Esophagus squamous epithelium (tissue), 5 donors: ENCODE measurements at regions not wholly inside any gene's neighbourhood (a gene's known extent, or its start where the extent isn't known, plus 50 kb on each side); places are given as distances from the start of the nearest gene placed in this dataset.

ENCODE experiments used
- DNase-seq: peaks from one replicate; lab custom pipeline; 2025; lab: John Stamatoyannopoulos, UW
- H3K27ac ChIP-seq, 4 donors: fragments of 200-600 bp; sonication (generic); one replicate each; pipeline ENCODE4 v1.5.1; 2016 to 2019; ENCODE audit warnings: mild to moderate bottlenecking in 1 of 4
- H3K27me3 ChIP-seq, 4 donors: fragments of 200-600 bp; sonication (generic); 1 replicate in 3 of 4; 2 replicates in 1 of 4; pipeline versions ENCODE4 v1.5.1 to v1.6.0; 2017 to 2021; ENCODE audit warnings: antibody characterized with exemption in 1 of 4
- H3K36me3 ChIP-seq, 3 donors: fragments of 200-600 bp; sonication (generic); one replicate each; pipeline ENCODE4 v1.5.1; 2016 to 2019
- H3K4me1 ChIP-seq, 3 donors: fragments of 200-600 bp; sonication (generic); one replicate each; pipeline ENCODE4 v1.5.1; 2017 to 2019
- H3K4me3 ChIP-seq, 4 donors: fragments of 200-600 bp; sonication (generic); 1 replicate in 3 of 4; 2 replicates in 1 of 4; pipeline ENCODE4 v1.5.1; 2016 to 2019; ENCODE audit warnings: mild to moderate bottlenecking in 2 of 4, moderate library complexity in 1 of 4
- H3K9me3 ChIP-seq, 3 donors: fragments of 200-600 bp; sonication (generic); one replicate each; pipeline ENCODE4 v1.5.1; 2016 to 2019
- CTCF ChIP-seq, 6 experiments: fragments of 450-650 bp in 4 of 6; fragments of 200-600 bp in 2 of 6; sonication (generic) in 2 of 6; IDR thresholded peaks; one replicate each; pipeline ENCODE4 v1.5.1; 2016 to 2019; ENCODE audit warnings: antibody characterized with exemption in 6 of 6, mild to moderate bottlenecking in 4 of 6, moderate library complexity in 4 of 6
- POLR2A ChIP-seq, 4 donors: fragments of 450-650 bp; IDR thresholded peaks; one replicate each; pipeline ENCODE4 v1.6.1; 2017; ENCODE audit warnings: antibody characterized with exemption in 4 of 4, mild to moderate bottlenecking in 4 of 4, moderate library complexity in 3 of 4
- WGBS, 2 donors: methylation state at CpG; one replicate each; pipeline ENCODE4 v1.1.5; 2018; 5-methylcytosine and 5-hydroxymethylcytosine counted together
- intact Hi-C: fragments of 100-400 bp; cut with DNase I; formaldehyde crosslinking; loops from one replicate; pipeline ENCODE4 v1.15.0; 2022
- donor health status: DM: yes; HTN: yes; CAD: no.

- no peaks in the 10 kb centered on the region for H3K9me3 ChIP-seq
- H3K27ac ChIP-seq = no peak overlapping the region
- H3K27me3 ChIP-seq = no peaks in the 10 kb centered on the region
- H3K36me3 ChIP-seq = no peaks in the 10 kb centered on the region
- intact Hi-C loops = no loop called here
- no peak overlapping the region for H3K4me3 ChIP-seq
- H3K4me1 ChIP-seq = no peaks in the 10 kb centered on the region
- DNase-seq = no peak
- TF ChIP-seq POLR2A (IDR thresholded peaks at IDR 0.05) = no peak
- no peak for TF ChIP-seq CTCF (IDR thresholded peaks at IDR 0.05)
- 80 to 85% methylated on average over 3 of the region's 3 CpGs for WGBS, 2 donors
These were observed 724.1 kb upstream of the SOX9 start for GRCh38 chr17:71396711-71397110.

GRCh38 chr17:71398025-71398424 lies 722.8 kb upstream of the SOX9 start:
- WGBS, 2 donors = 74 to 90% methylated on average over 2 of the region's 2 CpGs
- Histone ChIP-seq H3K4me3 (no peak overlapping the region), H3K4me1 (peaks cover 0 to 9% (median 0%) of the 10 kb centered on the region in 3 donors), H3K36me3 (no peaks in the 10 kb centered on the region), H3K27me3 (no peaks in the 10 kb centered on the region), H3K9me3 (no peaks in the 10 kb centered on the region), H3K27ac (no peak overlapping the region)
- intact Hi-C loops = no loop called here
- no peak for TF ChIP-seq CTCF (IDR thresholded peaks at IDR 0.05)
- TF ChIP-seq POLR2A (IDR thresholded peaks at IDR 0.05) = no peak
- DNase-seq = no peak

- no peak for DNase-seq
- 28 to 40% methylated on average over 4 of the region's 4 CpGs for WGBS, 2 donors
- no peak overlapping the region for H3K4me3 ChIP-seq
- H3K27me3 ChIP-seq = no peaks in the 10 kb centered on the region
- H3K4me1 ChIP-seq = peaks cover 0 to 15% (median 0%) of the 10 kb centered on the region in 3 donors
- H3K9me3 ChIP-seq = no peaks in the 10 kb centered on the region
- intact Hi-C loops = no loop called here
- H3K36me3 ChIP-seq = no peaks in the 10 kb centered on the region
- TF ChIP-seq POLR2A (IDR thresholded peaks at IDR 0.05) (no peak), CTCF (IDR thresholded peaks at IDR 0.05) (no peak)
- H3K27ac ChIP-seq = no peak overlapping the region
These were observed 722.0 kb upstream of the SOX9 start for GRCh38 chr17:71398800-71399219.

GRCh38 chr17:71399221-71399620 lies 721.6 kb upstream of the SOX9 start:
- intact Hi-C loops = no loop called here
- no peaks in the 10 kb centered on the region for H3K36me3 ChIP-seq
- 22 to 31% methylated on average over 3 of the region's 3 CpGs for WGBS, 2 donors

GRCh38 chr17:71399649-71400048 lies 721.2 kb upstream of the SOX9 start:
- intact Hi-C loops = no loop called here
- Histone ChIP-seq H3K27me3 (no peaks in the 10 kb centered on the region), H3K4me3 (no peak overlapping the region), H3K4me1 (peaks cover 0 to 15% (median 0%) of the 10 kb centered on the region in 3 donors), H3K36me3 (no peaks in the 10 kb centered on the region), H3K9me3 (no peaks in the 10 kb centered on the region), H3K27ac (no peak overlapping the region)
- DNase-seq = no peak
- TF ChIP-seq POLR2A (IDR thresholded peaks at IDR 0.05) = no peak
- TF ChIP-seq CTCF (IDR thresholded peaks at IDR 0.05) = no peak
- WGBS, 2 donors = 18 to 68% methylated on average over 1 of the region's 1 CpG

More at GRCh38 chr17:71399221-71399620, 721.6 kb upstream of the SOX9 start:
- DNase-seq = no peak
- no peak for TF ChIP-seq CTCF (IDR thresholded peaks at IDR 0.05)
- TF ChIP-seq POLR2A (IDR thresholded peaks at IDR 0.05) = no peak
- Histone ChIP-seq H3K4me3 (no peak overlapping the region), H3K9me3 (no peaks in the 10 kb centered on the region), H3K4me1 (peaks cover 0 to 15% (median 0%) of the 10 kb centered on the region in 3 donors), H3K27me3 (no peaks in the 10 kb centered on the region), H3K27ac (no peak overlapping the region)
